ENCODE measurements at regions not wholly inside any gene's neighbourhood (a gene's known extent, or its start where the extent isn't known, plus 50 kb on each side); places are given as distances from the start of the nearest gene placed in this dataset.
A peak's percentile ranks its signal among the peaks of the same experiment; 100 is the strongest.

GRCh38 chr14:71346685-71347084, 439.4 kb downstream of the PCNX1 start:
- 93 to 97% methylated on average over 5 of the region's 5 CpGs for WGBS, 2 donors
- no peak overlapping the region for H3K27ac ChIP-seq
- intact Hi-C loops (cut with DNase I) = no loop called here

GRCh38 chr14:71348394-71348793, 441.1 kb downstream of the PCNX1 start:
- Histone ChIP-seq H3K36me3 (no peaks in the 10 kb centered on the region), H3K27me3 (no peaks in the 10 kb centered on the region), H3K9me3 (no peaks in the 10 kb centered on the region), H3K27ac (no peak overlapping the region), H3K4me1 (peaks cover 0 to 8% of the 10 kb centered on the region in 2 donors), H3K4me3 (replicated peaks in 1 of 3) (no peak overlapping the region)
- 99% methylated on average over 2 of the region's 2 CpGs for WGBS, 2 donors
- intact Hi-C loops (cut with DNase I) = no loop called here
- DNase-seq = no peak
- TF ChIP-seq POLR2A (IDR thresholded peaks at IDR 0.05) = no peak

More at GRCh38 chr14:71346685-71347084, 439.4 kb downstream of the PCNX1 start:
- H3K36me3 ChIP-seq = no peaks in the 10 kb centered on the region
- H3K4me1 ChIP-seq = peaks cover 0 to 8% of the 10 kb centered on the region in 2 donors
- H3K9me3 ChIP-seq = no peaks in the 10 kb centered on the region
- TF ChIP-seq POLR2A (IDR thresholded peaks at IDR 0.05) (no peak), CTCF (IDR thresholded peaks at IDR 0.05) (no peak)
- H3K4me3 ChIP-seq (replicated peaks in 1 of 3) = no peak overlapping the region
- H3K27me3 ChIP-seq = no peaks in the 10 kb centered on the region
- no peak for DNase-seq

GRCh38 chr14:71348817-71349216, 441.6 kb downstream of the PCNX1 start:
- TF ChIP-seq CTCF (IDR thresholded peaks at IDR 0.05) = no peak
- TF ChIP-seq POLR2A (IDR thresholded peaks at IDR 0.05) = no peak

GRCh38 chr14:71354142-71354541, 446.9 kb downstream of the PCNX1 start:
- Histone ChIP-seq H3K36me3 (no peaks in the 10 kb centered on the region), H3K4me3 (replicated peaks in 1 of 3) (no peak overlapping the region), H3K27ac (no peak overlapping the region), H3K4me1 (peaks cover 12 to 15% of the 10 kb centered on the region in 2 donors), H3K27me3 (no peaks in the 10 kb centered on the region), H3K9me3 (no peaks in the 10 kb centered on the region)
- intact Hi-C loops (cut with DNase I) = no loop called here
- 95 to 99% methylated on average over 8 of the region's 8 CpGs for WGBS, 2 donors
- no peak for TF ChIP-seq CTCF (IDR thresholded peaks at IDR 0.05)
- TF ChIP-seq POLR2A (IDR thresholded peaks at IDR 0.05) = no peak
- DNase-seq = no peak

More at GRCh38 chr14:71348817-71349216, 441.6 kb downstream of the PCNX1 start:
- H3K27me3 ChIP-seq = no peaks in the 10 kb centered on the region
- no peaks in the 10 kb centered on the region for H3K36me3 ChIP-seq
- DNase-seq = no peak
- peaks cover 0 to 8% of the 10 kb centered on the region in 2 donors for H3K4me1 ChIP-seq
- WGBS, 2 donors = 95 to 97% methylated on average over 4 of the region's 4 CpGs
- intact Hi-C loops (cut with DNase I) = no loop called here
- no peak overlapping the region for H3K27ac ChIP-seq
- H3K4me3 ChIP-seq (replicated peaks in 1 of 3) = no peak overlapping the region
- H3K9me3 ChIP-seq = no peaks in the 10 kb centered on the region

GRCh38 chr14:71354801-71355200, 447.5 kb downstream of the PCNX1 start:
- no peaks in the 10 kb centered on the region for H3K9me3 ChIP-seq
- no peaks in the 10 kb centered on the region for H3K27me3 ChIP-seq
- peak overlapping the region in 1 of 3 donors; percentile 48 for H3K27ac ChIP-seq
- H3K4me1 ChIP-seq = peaks cover 12 to 15% of the 10 kb centered on the region in 2 donors
- 74 to 78% methylated on average over 5 of the region's 5 CpGs for WGBS, 2 donors
- TF ChIP-seq CTCF (IDR thresholded peaks at IDR 0.05) (no peak), POLR2A (IDR thresholded peaks at IDR 0.05) (no peak)
- no peak for DNase-seq
- no peaks in the 10 kb centered on the region for H3K36me3 ChIP-seq
- H3K4me3 ChIP-seq (replicated peaks in 1 of 3) = no peak overlapping the region
- intact Hi-C loops (cut with DNase I) = no loop called here
